ENCODE measurements at regions not wholly inside any gene's neighbourhood (a gene's known extent, or its start where the extent isn't known, plus 50 kb on each side); places are given as distances from the start of the nearest gene placed in this dataset.

GRCh38 chr4:119932277-119932676 lies 134.4 kb downstream of the MAD2L1 start:
- no peaks in the 10 kb centered on the region for H3K9me3 Mint-ChIP-seq

GRCh38 chr4:119930546-119930945 lies 136.1 kb downstream of the MAD2L1 start:
- H3K27me3 Mint-ChIP-seq (ENCODE audit: low read depth) = no peaks in the 10 kb centered on the region
- DNase-seq (ENCODE audit: low read depth, low spot score) = no peak
- H3K9me3 Mint-ChIP-seq = no peaks in the 10 kb centered on the region
- H3K36me3 Mint-ChIP-seq (ENCODE audit: low read depth) = peaks cover 3% of the 10 kb centered on the region
- no peak overlapping the region for H3K4me3 Mint-ChIP-seq
- H3K27ac Mint-ChIP-seq (ENCODE audit: unreplicated experiment) = no peak overlapping the region
- no peaks in the 10 kb centered on the region for H3K4me1 Mint-ChIP-seq
- TF ChIP-seq, protein P1, sequence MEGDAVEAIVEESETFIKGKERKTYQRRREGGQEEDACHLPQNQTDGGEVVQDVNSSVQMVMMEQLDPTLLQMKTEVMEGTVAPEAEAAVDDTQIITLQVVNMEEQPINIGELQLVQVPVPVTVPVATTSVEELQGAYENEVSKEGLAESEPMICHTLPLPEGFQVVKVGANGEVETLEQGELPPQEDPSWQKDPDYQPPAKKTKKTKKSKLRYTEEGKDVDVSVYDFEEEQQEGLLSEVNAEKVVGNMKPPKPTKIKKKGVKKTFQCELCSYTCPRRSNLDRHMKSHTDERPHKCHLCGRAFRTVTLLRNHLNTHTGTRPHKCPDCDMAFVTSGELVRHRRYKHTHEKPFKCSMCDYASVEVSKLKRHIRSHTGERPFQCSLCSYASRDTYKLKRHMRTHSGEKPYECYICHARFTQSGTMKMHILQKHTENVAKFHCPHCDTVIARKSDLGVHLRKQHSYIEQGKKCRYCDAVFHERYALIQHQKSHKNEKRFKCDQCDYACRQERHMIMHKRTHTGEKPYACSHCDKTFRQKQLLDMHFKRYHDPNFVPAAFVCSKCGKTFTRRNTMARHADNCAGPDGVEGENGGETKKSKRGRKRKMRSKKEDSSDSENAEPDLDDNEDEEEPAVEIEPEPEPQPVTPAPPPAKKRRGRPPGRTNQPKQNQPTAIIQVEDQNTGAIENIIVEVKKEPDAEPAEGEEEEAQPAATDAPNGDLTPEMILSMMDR (conservative IDR thresholded peaks at IDR 0.05) = no peak

More at GRCh38 chr4:119932277-119932676, 134.4 kb downstream of the MAD2L1 start:
- Mint-ChIP-seq H3K4me1 (no peaks in the 10 kb centered on the region), H3K27ac (ENCODE audit: unreplicated experiment) (no peak overlapping the region), H3K27me3 (ENCODE audit: low read depth) (no peaks in the 10 kb centered on the region), H3K36me3 (ENCODE audit: low read depth) (peaks cover 3% of the 10 kb centered on the region), H3K4me3 (no peak overlapping the region)
- DNase-seq (ENCODE audit: low read depth, low spot score) = no peak
- TF ChIP-seq, protein P1 (conservative IDR thresholded peaks at IDR 0.05) = no peak

DNA sequence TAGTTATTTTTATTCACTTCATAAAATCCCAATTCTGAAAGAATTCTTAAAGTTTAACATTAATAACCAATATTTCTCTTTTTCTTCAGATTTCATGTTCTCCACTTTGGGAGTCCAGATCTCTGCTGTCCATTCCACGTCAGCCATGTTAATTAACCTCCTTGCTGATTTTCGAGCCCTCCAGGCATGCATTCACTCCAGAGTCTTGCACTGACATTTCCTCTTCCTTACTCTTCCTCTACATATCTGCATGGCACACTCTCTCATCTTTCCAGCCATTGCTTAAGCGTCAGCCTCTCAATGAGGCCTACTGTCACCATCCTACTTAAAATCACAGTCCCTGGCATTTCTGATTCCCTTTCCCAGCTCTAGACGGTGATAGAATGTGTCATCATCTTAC lies 144.8 kb downstream of the MAD2L1 start:
- DNase-seq (ENCODE audit: low read depth, low spot score) = no peak
- Mint-ChIP-seq H3K27me3 (ENCODE audit: low read depth) (no peaks in the 10 kb centered on the region), H3K9me3 (peaks cover 14% of the 10 kb centered on the region), H3K36me3 (ENCODE audit: low read depth) (no peaks in the 10 kb centered on the region), H3K4me3 (no peak overlapping the region), H3K4me1 (peaks cover 6% of the 10 kb centered on the region), H3K27ac (ENCODE audit: unreplicated experiment) (peak overlapping the region; percentile 15)
- TF ChIP-seq, protein P1 (conservative IDR thresholded peaks at IDR 0.05) = no peak

DNA sequence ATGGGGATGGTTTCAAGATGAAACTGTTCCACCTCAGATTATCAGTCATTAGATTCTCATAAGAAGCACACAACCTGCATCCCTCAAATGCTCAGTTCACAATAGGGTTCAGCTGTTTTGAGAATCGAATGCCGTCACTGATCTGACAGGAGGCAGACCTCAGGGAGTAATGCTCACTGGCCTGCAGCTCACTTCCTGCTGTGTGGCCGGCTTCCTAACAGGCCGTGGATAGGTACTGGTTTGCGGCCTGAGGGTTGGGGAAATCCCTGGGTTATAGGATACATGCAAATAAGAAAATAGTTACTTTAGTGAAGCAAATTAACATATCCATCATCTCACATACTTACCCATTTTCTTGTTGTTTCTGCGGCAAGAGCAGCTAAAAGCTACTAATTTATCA lies 160.4 kb downstream of the MAD2L1 start:
- TF ChIP-seq, protein P1 (conservative IDR thresholded peaks at IDR 0.05) = no peak
- Mint-ChIP-seq H3K9me3 (peaks cover 7% of the 10 kb centered on the region), H3K4me1 (no peaks in the 10 kb centered on the region), H3K27me3 (ENCODE audit: low read depth) (no peaks in the 10 kb centered on the region), H3K4me3 (no peak overlapping the region), H3K36me3 (ENCODE audit: low read depth) (no peaks in the 10 kb centered on the region), H3K27ac (ENCODE audit: unreplicated experiment) (no peak overlapping the region)
- DNase-seq (ENCODE audit: low read depth, low spot score) = no peak

- no peaks in the 10 kb centered on the region for H3K4me1 Mint-ChIP-seq
- H3K36me3 Mint-ChIP-seq (ENCODE audit: low read depth) = no peaks in the 10 kb centered on the region
- DNase-seq (ENCODE audit: low read depth, low spot score) = no peak
- no peaks in the 10 kb centered on the region for H3K9me3 Mint-ChIP-seq
- TF ChIP-seq, protein P1 (conservative IDR thresholded peaks at IDR 0.05) = no peak
- no peaks in the 10 kb centered on the region for H3K27me3 Mint-ChIP-seq (ENCODE audit: low read depth)
- H3K27ac Mint-ChIP-seq (ENCODE audit: unreplicated experiment) = no peak overlapping the region
- no peak overlapping the region for H3K4me3 Mint-ChIP-seq
Observed at GRCh38 chr4:119898211-119898610, 168.4 kb downstream of the MAD2L1 start.

DNA sequence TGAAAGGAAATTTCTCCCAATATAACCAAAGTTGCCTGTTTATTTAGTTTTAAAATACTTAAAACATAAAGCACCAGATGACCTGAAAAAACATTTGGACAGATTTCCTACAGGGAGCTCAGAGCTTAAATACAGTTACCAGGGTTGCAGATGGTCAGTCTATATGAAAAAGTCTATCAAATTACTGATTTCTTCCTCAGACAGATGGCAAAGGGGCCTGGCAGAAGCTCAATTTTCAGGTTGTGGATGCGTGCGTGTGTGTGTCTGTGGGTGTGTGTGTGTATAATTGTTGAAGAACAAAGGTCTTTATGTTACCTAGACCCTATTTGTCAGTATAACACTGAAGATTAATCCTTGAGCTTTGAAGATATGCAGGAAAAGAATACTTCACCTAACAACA lies 169.4 kb downstream of the MAD2L1 start:
- H3K9me3 Mint-ChIP-seq = no peaks in the 10 kb centered on the region
- H3K27me3 Mint-ChIP-seq (ENCODE audit: low read depth) = no peaks in the 10 kb centered on the region
- H3K4me3 Mint-ChIP-seq = no peak overlapping the region
- TF ChIP-seq, protein P1 (conservative IDR thresholded peaks at IDR 0.05) = no peak
- no peaks in the 10 kb centered on the region for H3K4me1 Mint-ChIP-seq
- peak overlapping the region; percentile 30 for H3K27ac Mint-ChIP-seq (ENCODE audit: unreplicated experiment)
- no peak for DNase-seq (ENCODE audit: low read depth, low spot score)
- no peaks in the 10 kb centered on the region for H3K36me3 Mint-ChIP-seq (ENCODE audit: low read depth)

Measured in neural crest cell (in vitro differentiated cells).